ENCODE measurements at regions not wholly inside any gene's neighbourhood (a gene's known extent, or its start where the extent isn't known, plus 50 kb on each side); places are given as distances from the start of the nearest gene placed in this dataset.

DNA sequence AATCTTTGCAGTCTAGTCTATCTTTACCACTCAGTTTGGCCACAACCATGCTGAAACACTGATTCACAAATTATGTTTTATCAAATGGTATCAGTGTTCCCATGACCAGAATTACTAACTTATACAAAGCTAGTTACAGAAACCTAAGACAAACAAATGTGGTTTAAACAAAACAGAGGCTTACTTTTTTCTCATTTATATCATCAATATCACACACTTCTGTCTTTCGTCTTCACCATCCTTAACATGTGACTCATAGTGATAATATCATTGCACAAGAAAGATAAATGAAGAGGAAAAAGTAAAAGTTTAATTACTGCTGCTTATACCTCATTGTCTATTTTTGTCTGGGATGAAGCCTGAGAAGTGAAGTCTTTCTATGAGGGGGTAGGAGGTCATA, 406.6 kb downstream of the PCDH10 start:
- no peaks in the 10 kb centered on the region for H3K27me3 ChIP-seq (ENCODE audit: insufficient read depth, low read depth, low read length)
- H3K9me2 ChIP-seq (ENCODE audit: insufficient read depth, low read length) = no peaks in the 10 kb centered on the region
- no peak overlapping the region for H3K9ac ChIP-seq (ENCODE audit: low read length)
- H4K20me1 ChIP-seq (ENCODE audit: insufficient read depth) = no peaks in the 10 kb centered on the region
- no peaks in the 10 kb centered on the region for H3K9me3 ChIP-seq (ENCODE audit: low read length)
- H3K4me3 ChIP-seq (ENCODE audit: low read length) = no peak overlapping the region
- TF ChIP-seq MXI1 (conservative IDR thresholded peaks at IDR 0.05; ENCODE audit: poor library complexity, severe bottlenecking) (no peak), TAF1 (IDR thresholded peaks at IDR 0.05; ENCODE audit: low read depth) (no peak), RAD21 (conservative IDR thresholded peaks at IDR 0.05) (no peak), SMC3 (conservative IDR thresholded peaks at IDR 0.05; ENCODE audit: poor library complexity) (no peak), EP300 (conservative IDR thresholded peaks at IDR 0.05; ENCODE audit: poor library complexity, severe bottlenecking) (no peak), EZH2 (IDR thresholded peaks at IDR 0.05; ENCODE audit: borderline replicate concordance, insufficient read depth, low read length, poor library complexity, severe bottlenecking) (no peak), POLR2AphosphoS5 (IDR thresholded peaks at IDR 0.05) (no peak)
- TF ChIP-seq, protein P1, sequence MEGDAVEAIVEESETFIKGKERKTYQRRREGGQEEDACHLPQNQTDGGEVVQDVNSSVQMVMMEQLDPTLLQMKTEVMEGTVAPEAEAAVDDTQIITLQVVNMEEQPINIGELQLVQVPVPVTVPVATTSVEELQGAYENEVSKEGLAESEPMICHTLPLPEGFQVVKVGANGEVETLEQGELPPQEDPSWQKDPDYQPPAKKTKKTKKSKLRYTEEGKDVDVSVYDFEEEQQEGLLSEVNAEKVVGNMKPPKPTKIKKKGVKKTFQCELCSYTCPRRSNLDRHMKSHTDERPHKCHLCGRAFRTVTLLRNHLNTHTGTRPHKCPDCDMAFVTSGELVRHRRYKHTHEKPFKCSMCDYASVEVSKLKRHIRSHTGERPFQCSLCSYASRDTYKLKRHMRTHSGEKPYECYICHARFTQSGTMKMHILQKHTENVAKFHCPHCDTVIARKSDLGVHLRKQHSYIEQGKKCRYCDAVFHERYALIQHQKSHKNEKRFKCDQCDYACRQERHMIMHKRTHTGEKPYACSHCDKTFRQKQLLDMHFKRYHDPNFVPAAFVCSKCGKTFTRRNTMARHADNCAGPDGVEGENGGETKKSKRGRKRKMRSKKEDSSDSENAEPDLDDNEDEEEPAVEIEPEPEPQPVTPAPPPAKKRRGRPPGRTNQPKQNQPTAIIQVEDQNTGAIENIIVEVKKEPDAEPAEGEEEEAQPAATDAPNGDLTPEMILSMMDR (IDR thresholded peaks at IDR 0.05; ENCODE audit: poor library complexity, severe bottlenecking) = no peak
- TF ChIP-seq, protein P2, sequence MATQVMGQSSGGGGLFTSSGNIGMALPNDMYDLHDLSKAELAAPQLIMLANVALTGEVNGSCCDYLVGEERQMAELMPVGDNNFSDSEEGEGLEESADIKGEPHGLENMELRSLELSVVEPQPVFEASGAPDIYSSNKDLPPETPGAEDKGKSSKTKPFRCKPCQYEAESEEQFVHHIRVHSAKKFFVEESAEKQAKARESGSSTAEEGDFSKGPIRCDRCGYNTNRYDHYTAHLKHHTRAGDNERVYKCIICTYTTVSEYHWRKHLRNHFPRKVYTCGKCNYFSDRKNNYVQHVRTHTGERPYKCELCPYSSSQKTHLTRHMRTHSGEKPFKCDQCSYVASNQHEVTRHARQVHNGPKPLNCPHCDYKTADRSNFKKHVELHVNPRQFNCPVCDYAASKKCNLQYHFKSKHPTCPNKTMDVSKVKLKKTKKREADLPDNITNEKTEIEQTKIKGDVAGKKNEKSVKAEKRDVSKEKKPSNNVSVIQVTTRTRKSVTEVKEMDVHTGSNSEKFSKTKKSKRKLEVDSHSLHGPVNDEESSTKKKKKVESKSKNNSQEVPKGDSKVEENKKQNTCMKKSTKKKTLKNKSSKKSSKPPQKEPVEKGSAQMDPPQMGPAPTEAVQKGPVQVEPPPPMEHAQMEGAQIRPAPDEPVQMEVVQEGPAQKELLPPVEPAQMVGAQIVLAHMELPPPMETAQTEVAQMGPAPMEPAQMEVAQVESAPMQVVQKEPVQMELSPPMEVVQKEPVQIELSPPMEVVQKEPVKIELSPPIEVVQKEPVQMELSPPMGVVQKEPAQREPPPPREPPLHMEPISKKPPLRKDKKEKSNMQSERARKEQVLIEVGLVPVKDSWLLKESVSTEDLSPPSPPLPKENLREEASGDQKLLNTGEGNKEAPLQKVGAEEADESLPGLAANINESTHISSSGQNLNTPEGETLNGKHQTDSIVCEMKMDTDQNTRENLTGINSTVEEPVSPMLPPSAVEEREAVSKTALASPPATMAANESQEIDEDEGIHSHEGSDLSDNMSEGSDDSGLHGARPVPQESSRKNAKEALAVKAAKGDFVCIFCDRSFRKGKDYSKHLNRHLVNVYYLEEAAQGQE (IDR thresholded peaks at IDR 0.05; ENCODE audit: borderline replicate concordance) = no peak
- H3K4me2 ChIP-seq (ENCODE audit: low read length) = no peak overlapping the region
- H3F3A ChIP-seq (ENCODE audit: insufficient read depth, low read length, poor library complexity, severe bottlenecking) = no peaks in the 10 kb centered on the region
- H3K27ac ChIP-seq (ENCODE audit: low read length) = no peak overlapping the region
- no peak overlapping the region for H2AFZ ChIP-seq (ENCODE audit: low read depth, low read length)
- no peaks in the 10 kb centered on the region for H3K36me3 ChIP-seq (ENCODE audit: insufficient read depth, low read length)
- no peaks in the 10 kb centered on the region for H3K79me2 ChIP-seq (replicated peaks; ENCODE audit: insufficient read depth, low read length)

DNA sequence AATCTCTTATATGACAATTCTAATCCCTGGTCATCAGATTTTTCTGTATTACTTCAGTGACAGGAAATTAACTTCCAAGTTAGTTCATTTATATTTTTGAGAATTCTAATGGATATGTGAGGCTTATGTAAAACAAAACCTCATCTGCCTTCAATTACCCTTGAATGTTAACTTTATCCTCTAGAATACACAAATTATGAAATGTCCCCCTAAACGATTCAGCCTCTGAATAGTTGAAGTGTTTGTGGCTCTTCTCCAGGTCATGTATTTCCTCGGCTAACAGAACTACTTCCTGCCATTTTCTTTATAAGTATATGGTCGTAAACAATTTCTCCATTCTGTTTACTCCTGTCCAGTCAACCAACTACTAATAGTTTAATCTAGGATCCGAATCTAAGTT, 401.3 kb downstream of the PCDH10 start:
- TF ChIP-seq SMC3 (conservative IDR thresholded peaks at IDR 0.05; ENCODE audit: poor library complexity) (no peak), EZH2 (IDR thresholded peaks at IDR 0.05; ENCODE audit: borderline replicate concordance, insufficient read depth, low read length, poor library complexity, severe bottlenecking) (no peak)
- H3K79me2 ChIP-seq (replicated peaks; ENCODE audit: insufficient read depth, low read length) = no peaks in the 10 kb centered on the region
- H3K27ac ChIP-seq (ENCODE audit: low read length) = no peak overlapping the region
- no peaks in the 10 kb centered on the region for H4K20me1 ChIP-seq (ENCODE audit: insufficient read depth)
- H3K36me3 ChIP-seq (ENCODE audit: insufficient read depth, low read length) = no peaks in the 10 kb centered on the region
- no peaks in the 10 kb centered on the region for H3K9me3 ChIP-seq (ENCODE audit: low read length)
- no peak overlapping the region for H3K4me2 ChIP-seq (ENCODE audit: low read length)
- no peaks in the 10 kb centered on the region for H3K27me3 ChIP-seq (ENCODE audit: insufficient read depth, low read depth, low read length)
- H3K9me2 ChIP-seq (ENCODE audit: insufficient read depth, low read length) = no peaks in the 10 kb centered on the region
- H3F3A ChIP-seq (ENCODE audit: insufficient read depth, low read length, poor library complexity, severe bottlenecking) = no peaks in the 10 kb centered on the region
- H3K9ac ChIP-seq (ENCODE audit: low read length) = no peak overlapping the region
- H3K4me3 ChIP-seq (ENCODE audit: low read length) = no peak overlapping the region
- no peak overlapping the region for H2AFZ ChIP-seq (ENCODE audit: low read depth, low read length)

DNA sequence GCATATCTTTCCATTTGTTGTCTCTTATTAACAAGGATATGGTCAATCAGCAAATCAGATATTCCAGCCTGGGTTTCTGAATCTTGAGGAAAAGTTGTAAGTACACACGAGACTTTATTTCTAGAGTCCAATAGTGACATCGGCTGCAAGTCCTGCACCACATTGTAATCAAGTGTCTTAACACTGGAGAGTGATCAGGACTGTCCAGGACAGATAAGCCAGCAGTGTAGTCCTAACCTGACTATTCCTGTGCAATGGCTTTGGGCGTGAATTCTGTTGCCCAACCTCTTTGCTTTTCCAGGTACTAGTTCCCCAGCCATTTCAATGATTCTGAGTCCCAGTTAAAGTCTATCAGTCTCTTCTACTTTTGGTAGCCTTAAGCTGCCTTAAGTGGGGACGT, 395.0 kb downstream of the PCDH10 start:
- Histone ChIP-seq H3K27me3 (ENCODE audit: insufficient read depth, low read depth, low read length) (no peaks in the 10 kb centered on the region), H3K79me2 (replicated peaks; ENCODE audit: insufficient read depth, low read length) (no peaks in the 10 kb centered on the region), H3K4me2 (ENCODE audit: low read length) (no peak overlapping the region), H3K4me3 (ENCODE audit: low read length) (no peak overlapping the region), H3K9ac (ENCODE audit: low read length) (no peak overlapping the region), H3K9me3 (ENCODE audit: low read length) (no peaks in the 10 kb centered on the region), H2AFZ (ENCODE audit: low read depth, low read length) (no peak overlapping the region), H3K9me2 (ENCODE audit: insufficient read depth, low read length) (no peaks in the 10 kb centered on the region), H3F3A (ENCODE audit: insufficient read depth, low read length, poor library complexity, severe bottlenecking) (no peaks in the 10 kb centered on the region), H3K36me3 (ENCODE audit: insufficient read depth, low read length) (no peaks in the 10 kb centered on the region), H4K20me1 (ENCODE audit: insufficient read depth) (no peaks in the 10 kb centered on the region), H3K27ac (ENCODE audit: low read length) (no peak overlapping the region)
- TF ChIP-seq TAF1 (IDR thresholded peaks at IDR 0.05; ENCODE audit: low read depth) (no peak), EZH2 (IDR thresholded peaks at IDR 0.05; ENCODE audit: borderline replicate concordance, insufficient read depth, low read length, poor library complexity, severe bottlenecking) (no peak), EP300 (conservative IDR thresholded peaks at IDR 0.05; ENCODE audit: poor library complexity, severe bottlenecking) (no peak), RAD21 (conservative IDR thresholded peaks at IDR 0.05) (no peak)
- TF ChIP-seq, protein P1 (IDR thresholded peaks at IDR 0.05; ENCODE audit: poor library complexity, severe bottlenecking) = no peak

Measured in neural cell (in vitro differentiated cells).